ENCODE measurements at regions not wholly inside any gene's neighbourhood (a gene's known extent, or its start where the extent isn't known, plus 50 kb on each side); places are given as distances from the start of the nearest gene placed in this dataset.

DNA sequence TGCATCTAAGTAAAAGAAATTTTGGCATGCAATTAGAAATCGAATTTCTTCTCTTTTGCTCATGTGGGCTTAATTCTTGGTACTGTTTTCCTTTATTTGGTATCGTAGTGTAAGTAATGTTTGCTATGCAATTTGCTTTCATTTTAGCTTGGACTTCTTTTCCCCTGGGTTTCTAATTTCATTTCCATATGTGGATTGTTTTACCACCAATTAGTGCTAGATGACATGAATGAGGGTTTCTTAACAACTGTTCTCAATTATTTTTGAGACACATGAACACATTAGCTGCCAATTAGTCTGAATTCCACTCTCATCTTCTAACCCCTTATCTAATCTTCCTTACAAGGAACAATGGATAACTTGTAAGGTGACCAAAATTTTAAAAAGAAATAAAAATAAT is 1047.2 kb upstream of the PIK3C3 start:
- no peak overlapping the region for H3K9ac ChIP-seq (replicated peaks; ENCODE audit: extremely low read depth, insufficient read depth, low read length)
- CTCF ChIA-PET: no interaction called here
- no peak overlapping the region for H3K4me2 ChIP-seq (ENCODE audit: insufficient read depth, low read length)
- no peak for TF ChIP-seq JUN (IDR thresholded peaks at IDR 0.05; ENCODE audit: borderline replicate concordance, insufficient read depth, insufficient read length, low read depth)
- no peak for TF ChIP-seq GATA2 (IDR thresholded peaks at IDR 0.05; ENCODE audit: insufficient read depth, insufficient read length, low read depth, low read length)
- TF ChIP-seq, protein P1, sequence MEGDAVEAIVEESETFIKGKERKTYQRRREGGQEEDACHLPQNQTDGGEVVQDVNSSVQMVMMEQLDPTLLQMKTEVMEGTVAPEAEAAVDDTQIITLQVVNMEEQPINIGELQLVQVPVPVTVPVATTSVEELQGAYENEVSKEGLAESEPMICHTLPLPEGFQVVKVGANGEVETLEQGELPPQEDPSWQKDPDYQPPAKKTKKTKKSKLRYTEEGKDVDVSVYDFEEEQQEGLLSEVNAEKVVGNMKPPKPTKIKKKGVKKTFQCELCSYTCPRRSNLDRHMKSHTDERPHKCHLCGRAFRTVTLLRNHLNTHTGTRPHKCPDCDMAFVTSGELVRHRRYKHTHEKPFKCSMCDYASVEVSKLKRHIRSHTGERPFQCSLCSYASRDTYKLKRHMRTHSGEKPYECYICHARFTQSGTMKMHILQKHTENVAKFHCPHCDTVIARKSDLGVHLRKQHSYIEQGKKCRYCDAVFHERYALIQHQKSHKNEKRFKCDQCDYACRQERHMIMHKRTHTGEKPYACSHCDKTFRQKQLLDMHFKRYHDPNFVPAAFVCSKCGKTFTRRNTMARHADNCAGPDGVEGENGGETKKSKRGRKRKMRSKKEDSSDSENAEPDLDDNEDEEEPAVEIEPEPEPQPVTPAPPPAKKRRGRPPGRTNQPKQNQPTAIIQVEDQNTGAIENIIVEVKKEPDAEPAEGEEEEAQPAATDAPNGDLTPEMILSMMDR (IDR thresholded peaks at IDR 0.05; ENCODE audit: extremely low read depth in 1 of 2, insufficient read depth in 1 of 2, low read depth in 1 of 2, low read length in 2 of 2): no peak
- no peak for TF ChIP-seq POLR2AphosphoS5 (IDR thresholded peaks at IDR 0.05; ENCODE audit: insufficient read depth, low read depth, low read length)
- TF ChIP-seq MYC (IDR thresholded peaks at IDR 0.05; ENCODE audit: low read depth, low read length): no peak
- TF ChIP-seq, protein P2, sequence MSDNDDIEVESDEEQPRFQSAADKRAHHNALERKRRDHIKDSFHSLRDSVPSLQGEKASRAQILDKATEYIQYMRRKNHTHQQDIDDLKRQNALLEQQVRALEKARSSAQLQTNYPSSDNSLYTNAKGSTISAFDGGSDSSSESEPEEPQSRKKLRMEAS (IDR thresholded peaks at IDR 0.05; ENCODE audit: insufficient read depth, insufficient read length): no peak
- TF ChIP-seq EZH2 (IDR thresholded peaks at IDR 0.05; ENCODE audit: borderline replicate concordance, low read depth, low read length, severe bottlenecking): no peak
- no peak for TF ChIP-seq FOS (IDR thresholded peaks at IDR 0.05; ENCODE audit: borderline replicate concordance, insufficient read depth, low read length)
- no peak for TF ChIP-seq POLR2A (IDR thresholded peaks at IDR 0.05; ENCODE audit: low read depth, low read length)
- dilution Hi-C loops (cut with MboI; ENCODE audit: extremely low pct_ligation_motif_present, low sequenced_read_pairs) (no loop called here), intact Hi-C loops (cut with micrococcal nuclease) (no loop called here)
- BruUV-seq (replicated peaks): no TSS peak
- H3K79me2 ChIP-seq (ENCODE audit: control insufficient read depth, insufficient read depth, low read length): no peaks in the 10 kb centered on the region
- DNase-seq (ENCODE audit: low read depth, low spot score): no peak
- POLR2A ChIA-PET: no interaction called here
- H3K36me3 ChIP-seq (ENCODE audit: control insufficient read depth in 2 of 2, extremely low read depth in 1 of 2, insufficient read depth in 2 of 2, low read length in 2 of 2): no peaks in the 10 kb centered on the region
- no peaks in the 10 kb centered on the region for H3K27me3 ChIP-seq (ENCODE audit: control insufficient read depth in 2 of 2, insufficient read depth in 2 of 2, low read length in 2 of 2)
- H3K27ac ChIP-seq (ENCODE audit: insufficient read depth, low read depth, low read length): no peak overlapping the region
- H4K20me1 ChIP-seq (replicated peaks; ENCODE audit: control insufficient read depth, extremely low read depth, insufficient read depth, low read length): no peaks in the 10 kb centered on the region
- H2AFZ ChIP-seq (ENCODE audit: low read depth, low read length): no peak overlapping the region
- no peaks in the 10 kb centered on the region for H3K9me3 ChIP-seq (replicated peaks; ENCODE audit: control insufficient read depth, insufficient read depth, low read length)
- no peak overlapping the region for H3K4me3 ChIP-seq (replicated peaks in 1 of 3; ENCODE audit: insufficient read depth in 1 of 3, low read depth in 1 of 3, low read length in 3 of 3)
- H3K9me1 ChIP-seq (replicated peaks; ENCODE audit: control insufficient read depth, extremely low read depth, insufficient read depth, low read length): no peaks in the 10 kb centered on the region
- FAIRE-seq: no peak
- no peaks in the 10 kb centered on the region for H3K4me1 ChIP-seq (ENCODE audit: control insufficient read depth, extremely low read depth, insufficient read depth, low read length)

Data from endothelial cell of umbilical vein (primary cell).